ENCODE measurements at regions not wholly inside any gene's neighbourhood (a gene's known extent, or its start where the extent isn't known, plus 50 kb on each side); places are given as distances from the start of the nearest gene placed in this dataset.

DNA sequence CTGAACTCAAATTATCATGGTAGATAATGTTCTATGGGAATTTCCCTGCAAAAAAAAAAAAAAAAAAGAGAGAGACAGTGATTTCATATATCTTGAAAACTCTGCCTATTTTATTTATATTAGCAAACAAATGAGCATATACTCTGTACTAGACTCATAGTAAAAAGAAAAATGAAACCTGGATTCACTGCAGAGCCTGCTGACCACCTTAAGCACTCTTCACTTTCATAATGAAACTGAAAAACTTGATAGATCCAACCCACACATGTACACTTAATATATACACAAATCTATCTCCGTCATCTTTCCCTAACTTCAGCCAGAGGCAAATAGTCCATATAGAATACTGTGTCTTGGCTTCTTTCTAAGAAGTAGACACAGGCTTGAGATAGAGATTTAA lies 226.1 kb upstream of the KCNIP4 start:
- no peaks in the 10 kb centered on the region for H3K27me3 ChIP-seq (ENCODE audit: control insufficient read depth, insufficient read depth, low read length)
- no peaks in the 10 kb centered on the region for H3K36me3 ChIP-seq (ENCODE audit: control insufficient read depth, insufficient read depth, low read length)
- no peak overlapping the region for H3K27ac ChIP-seq (ENCODE audit: low read depth, low read length)
- no peaks in the 10 kb centered on the region for H3K4me1 ChIP-seq (ENCODE audit: control insufficient read depth, insufficient read depth, low read length)
- H3K9ac ChIP-seq (ENCODE audit: low read length), result no peak overlapping the region
- H3K4me3 ChIP-seq (ENCODE audit: low read length), result no peak overlapping the region

DNA sequence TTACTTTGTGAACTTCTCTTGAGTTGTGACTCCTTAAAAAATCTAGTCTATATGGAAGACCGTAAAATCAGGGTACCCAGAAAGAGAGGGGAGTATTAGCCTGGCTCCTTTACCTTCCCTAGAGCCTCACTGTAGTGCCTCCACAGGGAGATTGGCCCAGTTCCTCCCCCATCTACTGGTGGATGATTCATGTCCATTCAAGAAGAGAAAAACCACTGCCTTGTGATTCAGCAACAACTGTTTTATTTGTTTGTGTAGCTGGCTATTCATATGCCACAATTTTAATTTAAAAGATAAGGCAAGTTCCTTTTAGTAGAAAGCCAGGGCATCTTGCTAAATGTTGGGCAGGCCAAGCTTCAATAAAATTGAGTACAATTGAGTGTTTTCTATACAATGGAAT lies 221.8 kb upstream of the KCNIP4 start:
- Histone ChIP-seq H3K4me1 (ENCODE audit: control insufficient read depth, insufficient read depth, low read length) (no peaks in the 10 kb centered on the region), H3K4me3 (ENCODE audit: low read length) (no peak overlapping the region), H3K27me3 (ENCODE audit: control insufficient read depth, insufficient read depth, low read length) (no peaks in the 10 kb centered on the region), H3K9ac (ENCODE audit: low read length) (no peak overlapping the region), H3K27ac (ENCODE audit: low read depth, low read length) (no peak overlapping the region), H3K36me3 (ENCODE audit: control insufficient read depth, insufficient read depth, low read length) (no peaks in the 10 kb centered on the region)

DNA sequence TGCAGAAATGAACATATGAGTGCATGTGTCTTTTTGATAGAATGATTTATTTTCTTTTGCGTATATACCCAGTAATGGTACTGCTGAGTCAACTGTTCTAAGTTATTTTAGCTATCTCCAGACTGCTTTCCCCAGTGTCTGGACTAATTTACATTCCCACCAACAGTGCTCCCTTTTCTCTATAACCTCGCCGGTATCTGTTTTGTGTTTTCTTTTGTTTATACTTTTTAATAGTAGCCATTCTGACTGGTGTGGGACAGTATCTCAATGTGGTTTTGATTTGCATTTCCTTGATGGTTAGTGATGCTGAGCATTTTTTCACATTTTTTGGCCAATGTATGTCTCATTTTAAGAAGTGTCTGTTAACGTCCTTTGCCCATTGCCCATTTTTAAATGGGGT lies 218.6 kb upstream of the KCNIP4 start:
- Histone ChIP-seq H3K9ac (ENCODE audit: low read length) (no peak overlapping the region), H3K4me3 (ENCODE audit: low read length) (no peak overlapping the region), H3K27ac (ENCODE audit: low read depth, low read length) (no peak overlapping the region), H3K27me3 (ENCODE audit: control insufficient read depth, insufficient read depth, low read length) (no peaks in the 10 kb centered on the region), H3K36me3 (ENCODE audit: control insufficient read depth, insufficient read depth, low read length) (no peaks in the 10 kb centered on the region), H3K4me1 (ENCODE audit: control insufficient read depth, insufficient read depth, low read length) (no peaks in the 10 kb centered on the region)

DNA sequence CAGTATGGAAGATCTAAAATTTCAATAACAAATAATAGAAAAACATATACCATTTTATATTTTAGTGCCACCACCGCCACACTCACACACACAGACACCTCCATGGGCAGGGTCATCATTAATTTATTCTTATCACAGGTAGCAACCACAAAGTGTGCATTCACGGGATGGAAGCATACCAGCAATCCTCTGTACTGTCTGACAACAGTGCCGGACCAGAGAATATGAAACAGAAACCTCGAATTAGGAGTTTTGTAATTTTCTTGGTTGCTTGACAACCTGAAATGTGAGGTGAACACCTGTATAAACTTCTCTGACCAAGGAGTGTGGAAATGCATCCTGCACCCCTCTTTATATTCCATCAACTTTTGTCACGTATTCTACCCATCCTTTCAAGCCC lies 213.9 kb upstream of the KCNIP4 start:
- no peaks in the 10 kb centered on the region for H3K4me1 ChIP-seq (ENCODE audit: control insufficient read depth, insufficient read depth, low read length)
- no peak overlapping the region for H3K4me3 ChIP-seq (ENCODE audit: low read length)
- no peak overlapping the region for H3K27ac ChIP-seq (ENCODE audit: low read depth, low read length)
- H3K36me3 ChIP-seq (ENCODE audit: control insufficient read depth, insufficient read depth, low read length), result no peaks in the 10 kb centered on the region
- H3K27me3 ChIP-seq (ENCODE audit: control insufficient read depth, insufficient read depth, low read length), result no peaks in the 10 kb centered on the region
- no peak overlapping the region for H3K9ac ChIP-seq (ENCODE audit: low read length)

DNA sequence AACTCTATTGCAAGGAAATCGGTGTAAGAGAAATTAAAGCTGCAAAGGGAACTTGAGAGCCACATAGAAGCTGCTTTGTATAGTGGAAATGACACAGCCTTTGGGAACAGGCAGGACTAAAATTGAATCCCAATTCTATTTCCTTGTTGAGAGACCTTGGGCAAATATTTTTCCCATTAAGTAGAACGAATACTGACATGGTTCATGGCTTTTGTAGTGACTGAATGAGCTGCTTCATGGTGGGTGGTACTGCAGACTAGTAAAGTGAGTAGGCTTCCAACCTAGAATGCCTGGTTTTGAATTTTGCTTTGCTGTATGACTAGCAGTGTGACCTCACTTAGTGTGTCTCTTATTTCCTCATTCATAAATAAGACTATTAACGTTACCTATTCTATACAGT lies 182.2 kb upstream of the KCNIP4 start:
- Histone ChIP-seq H3K36me3 (ENCODE audit: control insufficient read depth, insufficient read depth, low read length) (no peaks in the 10 kb centered on the region), H3K4me1 (ENCODE audit: control insufficient read depth, insufficient read depth, low read length) (no peaks in the 10 kb centered on the region), H3K27me3 (ENCODE audit: control insufficient read depth, insufficient read depth, low read length) (no peaks in the 10 kb centered on the region), H3K9ac (ENCODE audit: low read length) (no peak overlapping the region), H3K4me3 (ENCODE audit: low read length) (no peak overlapping the region), H3K27ac (ENCODE audit: low read depth, low read length) (no peak overlapping the region)

DNA sequence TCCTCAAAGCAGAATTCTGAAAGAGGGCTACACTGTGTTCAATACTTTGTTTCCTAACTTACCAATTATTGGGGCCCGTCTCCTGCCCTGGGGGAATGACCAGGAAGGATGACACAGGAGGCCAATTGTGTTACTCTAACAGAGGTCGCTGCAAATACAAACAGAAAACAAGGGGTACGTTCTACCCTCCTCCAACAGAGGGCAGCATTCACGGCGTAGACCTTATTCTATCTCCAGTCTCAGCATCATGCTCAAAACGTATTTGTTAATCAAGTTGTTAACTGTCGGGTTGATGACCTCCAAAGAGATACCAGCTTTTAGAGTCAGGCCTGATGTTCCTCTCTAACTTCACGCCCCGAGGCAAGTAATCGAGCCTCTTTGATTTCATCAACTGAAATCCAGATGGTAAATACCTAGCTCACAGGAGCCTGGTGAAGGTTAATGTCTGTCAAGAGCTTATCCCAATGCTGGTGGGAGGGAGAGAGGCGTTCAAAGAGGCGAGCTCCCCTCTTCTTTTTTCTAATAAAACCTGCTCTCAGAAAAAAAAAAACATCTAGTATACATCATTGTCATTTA lies 181.0 kb upstream of the KCNIP4 start:
- Histone ChIP-seq H3K9ac (ENCODE audit: low read length) (no peak overlapping the region), H3K4me3 (ENCODE audit: low read length) (no peak overlapping the region), H3K36me3 (ENCODE audit: control insufficient read depth, insufficient read depth, low read length) (no peaks in the 10 kb centered on the region), H3K27ac (ENCODE audit: low read depth, low read length) (no peak overlapping the region), H3K27me3 (ENCODE audit: control insufficient read depth, insufficient read depth, low read length) (no peaks in the 10 kb centered on the region), H3K4me1 (ENCODE audit: control insufficient read depth, insufficient read depth, low read length) (no peaks in the 10 kb centered on the region)

DNA sequence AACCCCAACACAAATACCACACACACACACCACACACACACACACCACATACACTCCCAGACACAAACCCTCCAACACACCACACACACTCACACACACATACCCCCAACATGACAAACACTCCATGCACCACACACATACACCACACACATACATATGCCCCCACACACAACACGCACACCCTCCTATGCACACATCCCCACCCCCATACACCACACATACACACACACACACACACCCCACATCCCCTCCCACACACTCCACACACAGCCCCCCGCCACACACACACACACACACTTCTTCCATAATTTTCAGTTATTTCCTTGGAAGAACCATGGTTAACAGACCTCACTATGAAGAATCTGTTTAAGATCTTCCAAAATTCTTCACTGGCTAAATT lies 173.5 kb upstream of the KCNIP4 start:
- Histone ChIP-seq H3K27me3 (ENCODE audit: control insufficient read depth, insufficient read depth, low read length) (no peaks in the 10 kb centered on the region), H3K9ac (ENCODE audit: low read length) (no peak overlapping the region), H3K27ac (ENCODE audit: low read depth, low read length) (no peak overlapping the region), H3K36me3 (ENCODE audit: control insufficient read depth, insufficient read depth, low read length) (no peaks in the 10 kb centered on the region), H3K4me1 (ENCODE audit: control insufficient read depth, insufficient read depth, low read length) (no peaks in the 10 kb centered on the region), H3K4me3 (ENCODE audit: low read length) (no peak overlapping the region)

DNA sequence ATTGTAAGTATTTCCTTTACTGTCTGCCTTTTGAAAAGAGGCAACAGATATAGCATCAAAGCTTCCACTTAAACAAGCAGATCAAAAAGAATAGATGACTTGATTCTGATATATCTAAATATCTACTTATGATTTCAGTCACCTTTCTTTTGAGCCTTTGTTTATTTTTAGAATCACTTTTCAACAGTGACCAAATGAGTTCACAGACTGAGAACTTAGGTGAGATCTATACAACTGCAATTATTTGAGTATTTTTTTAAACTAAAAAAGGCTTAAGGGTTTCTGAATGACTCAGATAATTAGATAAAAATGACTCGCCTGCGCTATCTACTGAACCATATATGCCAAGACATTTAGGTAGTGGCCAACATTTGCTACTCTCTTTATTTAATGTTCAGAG lies 166.7 kb upstream of the KCNIP4 start:
- H3K4me3 ChIP-seq (ENCODE audit: low read length), result no peak overlapping the region
- H3K36me3 ChIP-seq (ENCODE audit: control insufficient read depth, insufficient read depth, low read length), result no peaks in the 10 kb centered on the region
- H3K27ac ChIP-seq (ENCODE audit: low read depth, low read length), result no peak overlapping the region
- H3K9ac ChIP-seq (ENCODE audit: low read length), result no peak overlapping the region
- no peaks in the 10 kb centered on the region for H3K4me1 ChIP-seq (ENCODE audit: control insufficient read depth, insufficient read depth, low read length)
- no peaks in the 10 kb centered on the region for H3K27me3 ChIP-seq (ENCODE audit: control insufficient read depth, insufficient read depth, low read length)

DNA sequence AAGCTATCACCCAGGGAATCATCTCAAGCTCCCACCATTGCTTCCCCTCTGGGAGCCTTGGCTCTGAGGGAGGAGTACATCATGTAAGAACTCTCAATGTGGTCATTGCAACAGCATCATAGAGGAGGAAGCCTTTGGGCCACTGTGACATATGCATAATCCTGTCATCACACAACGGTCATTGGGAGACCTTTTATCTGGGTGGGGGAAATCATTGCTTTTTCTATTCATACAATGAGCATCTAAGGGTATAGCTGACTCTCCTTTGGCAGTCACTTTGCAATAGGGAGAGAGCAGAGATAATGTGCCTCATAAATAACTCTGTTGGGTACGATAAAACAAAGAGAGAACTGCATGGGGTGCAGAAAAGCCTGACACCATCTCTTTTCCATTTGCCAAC lies 155.2 kb upstream of the KCNIP4 start:
- Histone ChIP-seq H3K27ac (ENCODE audit: low read depth, low read length) (no peak overlapping the region), H3K9ac (ENCODE audit: low read length) (no peak overlapping the region), H3K27me3 (ENCODE audit: control insufficient read depth, insufficient read depth, low read length) (no peaks in the 10 kb centered on the region), H3K4me1 (ENCODE audit: control insufficient read depth, insufficient read depth, low read length) (no peaks in the 10 kb centered on the region), H3K4me3 (ENCODE audit: low read length) (no peak overlapping the region), H3K36me3 (ENCODE audit: control insufficient read depth, insufficient read depth, low read length) (no peaks in the 10 kb centered on the region)

DNA sequence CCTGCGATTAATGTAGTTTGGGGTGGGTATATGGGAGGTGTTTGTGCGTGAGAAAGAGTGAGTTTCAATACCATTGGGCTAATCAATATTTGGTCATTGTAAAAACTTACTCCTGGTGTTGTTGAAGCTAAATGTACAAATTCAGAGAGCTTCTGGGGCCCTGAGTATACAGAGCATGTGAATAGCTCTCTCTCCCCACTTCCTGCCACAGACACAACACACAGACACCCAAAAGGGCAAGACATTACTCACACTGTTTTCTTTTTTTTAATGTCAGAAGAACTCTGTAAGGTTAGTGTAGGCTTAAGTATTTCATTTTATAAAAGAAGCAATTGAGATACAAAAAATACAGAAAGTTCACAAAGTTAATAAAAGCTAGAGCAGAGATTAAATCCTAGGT lies 151.3 kb upstream of the KCNIP4 start:
- no peaks in the 10 kb centered on the region for H3K36me3 ChIP-seq (ENCODE audit: control insufficient read depth, insufficient read depth, low read length)
- H3K27ac ChIP-seq (ENCODE audit: low read depth, low read length), result no peak overlapping the region
- H3K4me1 ChIP-seq (ENCODE audit: control insufficient read depth, insufficient read depth, low read length), result no peaks in the 10 kb centered on the region
- no peaks in the 10 kb centered on the region for H3K27me3 ChIP-seq (ENCODE audit: control insufficient read depth, insufficient read depth, low read length)
- H3K4me3 ChIP-seq (ENCODE audit: low read length), result no peak overlapping the region
- H3K9ac ChIP-seq (ENCODE audit: low read length), result no peak overlapping the region

DNA sequence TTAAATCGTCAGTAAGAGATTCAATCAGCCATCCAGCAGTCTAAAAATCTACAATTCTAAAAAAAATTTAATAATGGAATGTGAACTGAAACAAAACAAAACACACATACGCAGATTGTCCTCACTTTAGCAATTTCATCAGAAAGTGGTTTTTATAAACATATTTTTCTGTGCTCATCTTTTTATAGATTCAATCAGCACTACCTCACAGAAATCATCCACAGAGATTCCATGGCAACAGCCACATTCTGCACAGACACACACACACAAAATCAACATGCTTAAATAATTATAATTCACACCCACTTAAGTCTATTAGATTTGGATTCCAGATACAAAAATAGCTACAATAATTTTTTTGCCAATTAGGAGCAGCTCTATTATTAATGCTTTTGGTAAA lies 149.0 kb upstream of the KCNIP4 start:
- Histone ChIP-seq H3K4me3 (ENCODE audit: low read length) (no peak overlapping the region), H3K9ac (ENCODE audit: low read length) (no peak overlapping the region), H3K27me3 (ENCODE audit: control insufficient read depth, insufficient read depth, low read length) (no peaks in the 10 kb centered on the region), H3K4me1 (ENCODE audit: control insufficient read depth, insufficient read depth, low read length) (no peaks in the 10 kb centered on the region), H3K27ac (ENCODE audit: low read depth, low read length) (no peak overlapping the region), H3K36me3 (ENCODE audit: control insufficient read depth, insufficient read depth, low read length) (no peaks in the 10 kb centered on the region)

DNA sequence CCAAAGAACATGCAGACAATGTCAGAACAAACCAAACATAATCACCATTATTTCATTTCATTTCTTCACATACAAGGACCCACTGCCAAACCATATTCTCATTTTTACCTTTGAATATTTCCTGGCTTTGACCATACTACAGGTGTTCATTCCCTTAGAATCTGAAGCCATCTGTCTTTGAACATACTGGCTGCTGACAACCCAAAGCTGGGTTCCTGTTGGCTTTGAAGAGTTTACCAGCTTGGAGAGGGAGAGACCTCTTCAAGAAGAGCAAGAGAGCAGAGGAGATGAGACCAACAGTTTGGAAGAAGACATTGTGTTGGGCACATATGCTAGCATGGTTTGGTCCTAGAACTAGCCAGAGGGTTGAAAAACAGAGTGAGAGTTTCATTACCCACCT lies 145.6 kb upstream of the KCNIP4 start:
- Histone ChIP-seq H3K9ac (ENCODE audit: low read length) (no peak overlapping the region), H3K4me1 (ENCODE audit: control insufficient read depth, insufficient read depth, low read length) (no peaks in the 10 kb centered on the region), H3K4me3 (ENCODE audit: low read length) (no peak overlapping the region), H3K36me3 (ENCODE audit: control insufficient read depth, insufficient read depth, low read length) (no peaks in the 10 kb centered on the region), H3K27me3 (ENCODE audit: control insufficient read depth, insufficient read depth, low read length) (no peaks in the 10 kb centered on the region), H3K27ac (ENCODE audit: low read depth, low read length) (no peak overlapping the region)

DNA sequence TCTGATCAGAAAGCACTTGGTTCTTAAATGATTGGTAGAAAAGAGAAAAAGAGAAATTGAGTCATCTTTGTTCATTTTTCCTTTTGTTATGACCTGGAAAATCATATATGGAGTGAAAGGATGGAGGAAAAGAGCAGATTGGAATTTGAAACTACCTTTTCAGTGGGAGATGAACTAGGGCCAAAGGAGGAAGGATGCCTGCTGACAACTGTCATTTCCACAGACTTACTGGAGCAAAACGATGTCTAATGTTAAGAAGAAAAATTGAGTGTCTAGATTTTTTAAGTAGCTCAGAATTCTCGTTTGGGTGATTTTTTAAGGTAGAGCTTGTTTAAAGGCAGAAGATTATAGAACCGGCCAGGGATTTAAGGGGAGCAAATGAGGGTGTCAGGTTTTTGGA lies 144.6 kb upstream of the KCNIP4 start:
- Histone ChIP-seq H3K4me3 (ENCODE audit: low read length) (no peak overlapping the region), H3K27me3 (ENCODE audit: control insufficient read depth, insufficient read depth, low read length) (no peaks in the 10 kb centered on the region), H3K4me1 (ENCODE audit: control insufficient read depth, insufficient read depth, low read length) (no peaks in the 10 kb centered on the region), H3K9ac (ENCODE audit: low read length) (no peak overlapping the region), H3K27ac (ENCODE audit: low read depth, low read length) (no peak overlapping the region), H3K36me3 (ENCODE audit: control insufficient read depth, insufficient read depth, low read length) (no peaks in the 10 kb centered on the region)

Measured in rectal smooth muscle tissue (tissue), 1 donor.